ENCODE measurements at regions not wholly inside any gene's neighbourhood (a gene's known extent, or its start where the extent isn't known, plus 50 kb on each side); places are given as distances from the start of the nearest gene placed in this dataset.

DNA sequence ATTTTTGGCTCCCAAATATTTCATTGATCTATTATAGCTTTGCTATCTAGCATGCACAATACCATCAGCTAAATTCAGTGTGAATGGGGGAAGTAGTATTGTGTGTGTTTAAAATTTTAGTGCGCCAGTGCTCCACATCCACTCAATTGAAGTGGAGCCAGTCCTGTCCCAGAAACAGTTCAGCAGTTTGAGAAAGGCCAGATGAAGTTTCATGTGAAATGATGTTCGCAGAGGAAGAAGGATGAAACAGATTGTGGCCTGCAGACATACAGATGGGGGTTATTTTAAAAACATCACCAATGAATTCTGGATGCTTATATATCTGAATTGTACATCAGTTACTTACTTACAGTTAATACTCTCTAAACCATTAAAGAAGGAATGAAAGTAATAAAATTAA, 129.4 kb downstream of the SPRY2 start:
- no peak overlapping the region for H3K4me3 ChIP-seq
- H3K27ac ChIP-seq, result no peak overlapping the region
- DNase-seq, result no peak
- TF ChIP-seq POLR2A (IDR thresholded peaks at IDR 0.05), result no peak
- TF ChIP-seq, protein P1, sequence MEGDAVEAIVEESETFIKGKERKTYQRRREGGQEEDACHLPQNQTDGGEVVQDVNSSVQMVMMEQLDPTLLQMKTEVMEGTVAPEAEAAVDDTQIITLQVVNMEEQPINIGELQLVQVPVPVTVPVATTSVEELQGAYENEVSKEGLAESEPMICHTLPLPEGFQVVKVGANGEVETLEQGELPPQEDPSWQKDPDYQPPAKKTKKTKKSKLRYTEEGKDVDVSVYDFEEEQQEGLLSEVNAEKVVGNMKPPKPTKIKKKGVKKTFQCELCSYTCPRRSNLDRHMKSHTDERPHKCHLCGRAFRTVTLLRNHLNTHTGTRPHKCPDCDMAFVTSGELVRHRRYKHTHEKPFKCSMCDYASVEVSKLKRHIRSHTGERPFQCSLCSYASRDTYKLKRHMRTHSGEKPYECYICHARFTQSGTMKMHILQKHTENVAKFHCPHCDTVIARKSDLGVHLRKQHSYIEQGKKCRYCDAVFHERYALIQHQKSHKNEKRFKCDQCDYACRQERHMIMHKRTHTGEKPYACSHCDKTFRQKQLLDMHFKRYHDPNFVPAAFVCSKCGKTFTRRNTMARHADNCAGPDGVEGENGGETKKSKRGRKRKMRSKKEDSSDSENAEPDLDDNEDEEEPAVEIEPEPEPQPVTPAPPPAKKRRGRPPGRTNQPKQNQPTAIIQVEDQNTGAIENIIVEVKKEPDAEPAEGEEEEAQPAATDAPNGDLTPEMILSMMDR (IDR thresholded peaks at IDR 0.05), result no peak
- H3K27me3 ChIP-seq, result no peaks in the 10 kb centered on the region
- H3K4me1 ChIP-seq, result no peaks in the 10 kb centered on the region
- no peaks in the 10 kb centered on the region for H3K36me3 ChIP-seq (replicated peaks in 1 of 2; ENCODE audit: insufficient read depth in 1 of 2, low read depth in 2 of 2)
- H3K9me3 ChIP-seq, result no peaks in the 10 kb centered on the region
- no peak for ATAC-seq
- intact Hi-C loops (cut with DNase I), result no loop called here
- WGBS, 2 donors, result 77 to 83% methylated on average over 2 of the region's 2 CpGs

DNA sequence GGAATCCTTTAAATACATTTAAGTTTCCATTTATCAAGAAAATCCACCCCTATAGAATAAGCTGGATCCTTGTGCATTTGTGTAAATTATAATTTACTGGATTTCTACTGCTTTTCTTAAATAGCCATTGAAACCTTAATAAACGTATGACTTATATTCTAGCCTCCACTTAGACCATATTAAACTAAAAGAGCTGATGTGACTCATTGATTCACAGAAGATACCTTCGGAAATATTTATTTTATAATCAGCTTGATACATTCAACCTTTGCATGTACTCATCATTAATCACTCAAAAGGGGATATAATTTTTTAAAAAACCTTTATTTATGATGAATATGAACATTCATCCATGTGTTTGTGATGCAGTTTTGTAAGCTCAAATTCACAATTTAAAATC, 136.3 kb downstream of the SPRY2 start:
- no peak overlapping the region for H3K4me3 ChIP-seq
- ATAC-seq, result no peak
- H3K27me3 ChIP-seq, result no peaks in the 10 kb centered on the region
- TF ChIP-seq, protein P1 (IDR thresholded peaks at IDR 0.05), result no peak
- TF ChIP-seq POLR2A (IDR thresholded peaks at IDR 0.05), result no peak
- no peak for DNase-seq
- intact Hi-C loops (cut with DNase I), result no loop called here
- H3K36me3 ChIP-seq (replicated peaks in 1 of 2; ENCODE audit: insufficient read depth in 1 of 2, low read depth in 2 of 2), result no peaks in the 10 kb centered on the region
- no peak overlapping the region for H3K27ac ChIP-seq
- H3K9me3 ChIP-seq, result no peaks in the 10 kb centered on the region
- no peaks in the 10 kb centered on the region for H3K4me1 ChIP-seq
- WGBS, 2 donors, result 54 to 61% methylated on average over 2 of the region's 2 CpGs

DNA sequence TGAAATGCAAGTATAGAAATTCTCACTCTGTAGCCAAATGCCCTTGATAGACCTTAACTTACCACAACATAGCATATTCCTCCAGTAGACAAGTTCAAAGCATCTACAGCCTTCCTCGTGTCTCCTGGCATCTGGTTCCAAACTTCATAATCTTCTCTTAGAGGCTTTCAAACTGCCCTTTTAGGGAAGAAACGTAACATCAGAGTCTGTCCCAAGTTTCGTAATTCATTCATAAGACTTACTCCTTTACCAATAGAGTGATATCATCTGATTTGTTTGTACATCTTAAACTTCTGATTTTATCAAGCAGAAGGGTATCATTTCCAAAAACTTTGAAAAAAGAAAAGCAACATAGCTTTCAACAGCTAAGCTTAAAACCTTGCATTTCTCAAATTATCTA, 137.4 kb downstream of the SPRY2 start:
- intact Hi-C loops (cut with DNase I), result no loop called here
- no peak for DNase-seq

DNA sequence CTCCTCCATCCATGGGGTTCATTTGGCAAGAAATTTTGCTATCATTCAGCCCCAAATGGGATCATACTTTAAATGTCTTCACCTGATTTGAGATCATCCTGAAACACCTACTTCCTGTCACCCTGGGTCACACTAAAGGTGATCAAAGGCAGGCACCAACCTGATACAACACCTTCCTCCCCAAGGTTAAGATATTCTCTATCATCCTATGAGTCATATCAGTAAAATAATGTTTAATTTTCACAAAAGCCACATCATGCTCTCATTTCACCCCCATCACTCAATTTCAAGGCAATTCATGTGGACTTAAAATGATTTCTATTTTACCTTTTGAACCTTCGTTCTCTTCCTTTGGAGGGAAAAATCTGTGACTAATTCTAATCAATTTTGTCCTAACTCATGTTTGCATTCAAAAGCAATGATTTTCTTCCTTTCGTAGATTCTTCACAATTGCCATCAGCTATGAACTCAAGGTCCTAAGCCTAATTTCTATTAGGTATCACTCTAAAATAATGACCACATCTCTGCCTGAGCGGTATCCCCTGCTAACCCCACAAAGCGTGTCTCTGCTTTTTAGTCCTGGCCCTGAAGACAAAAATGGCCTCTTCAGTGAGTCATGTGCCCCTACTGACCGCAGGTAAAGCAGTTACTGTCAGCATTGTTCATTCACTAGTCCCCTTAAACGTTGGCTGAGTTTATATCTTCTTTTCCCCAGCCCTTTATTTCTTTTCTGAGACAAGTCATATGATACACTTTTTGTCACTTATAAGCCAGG, 139.0 kb downstream of the SPRY2 start:
- Histone ChIP-seq H3K4me1 (no peaks in the 10 kb centered on the region), H3K27ac (no peak overlapping the region), H3K9me3 (no peaks in the 10 kb centered on the region), H3K27me3 (no peaks in the 10 kb centered on the region), H3K4me3 (no peak overlapping the region), H3K36me3 (replicated peaks in 1 of 2; ENCODE audit: insufficient read depth in 1 of 2, low read depth in 2 of 2) (no peaks in the 10 kb centered on the region)
- 71 to 73% methylated on average over 6 of the region's 6 CpGs for WGBS, 2 donors
- DNase-seq (no peak), ATAC-seq (no peak)
- TF ChIP-seq, protein P1 (IDR thresholded peaks at IDR 0.05), result no peak
- TF ChIP-seq POLR2A (IDR thresholded peaks at IDR 0.05), result no peak
- intact Hi-C loops (cut with DNase I), result no loop called here

More for the DNA sequence above, 137.4 kb downstream of the SPRY2 start:
- H3K27ac ChIP-seq, result no peak overlapping the region
- 72 to 75% methylated on average over 3 of the region's 3 CpGs for WGBS, 2 donors
- no peak overlapping the region for H3K4me3 ChIP-seq
- H3K27me3 ChIP-seq, result no peaks in the 10 kb centered on the region
- TF ChIP-seq POLR2A (IDR thresholded peaks at IDR 0.05), result no peak
- TF ChIP-seq, protein P1 (IDR thresholded peaks at IDR 0.05), result no peak
- ATAC-seq, result no peak
- H3K9me3 ChIP-seq, result no peaks in the 10 kb centered on the region
- H3K36me3 ChIP-seq (replicated peaks in 1 of 2; ENCODE audit: insufficient read depth in 1 of 2, low read depth in 2 of 2), result no peaks in the 10 kb centered on the region
- H3K4me1 ChIP-seq, result no peaks in the 10 kb centered on the region
